ENCODE measurements at regions not wholly inside any gene's neighbourhood (a gene's known extent, or its start where the extent isn't known, plus 50 kb on each side); places are given as distances from the start of the nearest gene placed in this dataset.
"Not testable (repeated sequence)": the region's sequence is repeated elsewhere in the genome, so short reads cannot be mapped to it uniquely, and the experiment has no call there.

DNA sequence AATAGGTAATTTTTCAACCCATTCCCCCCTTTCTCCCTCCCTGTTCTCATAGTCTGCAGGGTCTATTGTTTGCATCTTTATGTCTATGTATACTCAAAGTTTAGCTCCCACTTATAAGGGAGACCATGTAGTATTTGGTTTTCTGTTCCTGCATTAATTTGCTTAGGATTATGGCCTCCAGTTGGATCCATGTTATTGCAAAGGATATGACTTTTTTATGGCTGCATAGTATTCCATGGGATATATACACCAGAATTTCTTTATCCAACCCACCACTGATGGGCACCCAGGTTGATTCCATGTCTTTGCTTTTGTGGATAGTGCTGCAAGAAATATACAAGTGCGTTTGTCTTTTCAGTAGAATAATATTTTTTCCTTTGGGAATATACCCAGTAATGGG lies 761.6 kb upstream of the GRAMD2B start:
- no peak for DNase-seq (ENCODE audit: low read depth)
- H3K4me3 ChIP-seq (replicated peaks; ENCODE audit: low read depth, low read length) = no peak overlapping the region
- TF ChIP-seq, protein P1, sequence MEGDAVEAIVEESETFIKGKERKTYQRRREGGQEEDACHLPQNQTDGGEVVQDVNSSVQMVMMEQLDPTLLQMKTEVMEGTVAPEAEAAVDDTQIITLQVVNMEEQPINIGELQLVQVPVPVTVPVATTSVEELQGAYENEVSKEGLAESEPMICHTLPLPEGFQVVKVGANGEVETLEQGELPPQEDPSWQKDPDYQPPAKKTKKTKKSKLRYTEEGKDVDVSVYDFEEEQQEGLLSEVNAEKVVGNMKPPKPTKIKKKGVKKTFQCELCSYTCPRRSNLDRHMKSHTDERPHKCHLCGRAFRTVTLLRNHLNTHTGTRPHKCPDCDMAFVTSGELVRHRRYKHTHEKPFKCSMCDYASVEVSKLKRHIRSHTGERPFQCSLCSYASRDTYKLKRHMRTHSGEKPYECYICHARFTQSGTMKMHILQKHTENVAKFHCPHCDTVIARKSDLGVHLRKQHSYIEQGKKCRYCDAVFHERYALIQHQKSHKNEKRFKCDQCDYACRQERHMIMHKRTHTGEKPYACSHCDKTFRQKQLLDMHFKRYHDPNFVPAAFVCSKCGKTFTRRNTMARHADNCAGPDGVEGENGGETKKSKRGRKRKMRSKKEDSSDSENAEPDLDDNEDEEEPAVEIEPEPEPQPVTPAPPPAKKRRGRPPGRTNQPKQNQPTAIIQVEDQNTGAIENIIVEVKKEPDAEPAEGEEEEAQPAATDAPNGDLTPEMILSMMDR (IDR thresholded peaks at IDR 0.05; ENCODE audit: low read length, missing control alignments) = no peak

DNA sequence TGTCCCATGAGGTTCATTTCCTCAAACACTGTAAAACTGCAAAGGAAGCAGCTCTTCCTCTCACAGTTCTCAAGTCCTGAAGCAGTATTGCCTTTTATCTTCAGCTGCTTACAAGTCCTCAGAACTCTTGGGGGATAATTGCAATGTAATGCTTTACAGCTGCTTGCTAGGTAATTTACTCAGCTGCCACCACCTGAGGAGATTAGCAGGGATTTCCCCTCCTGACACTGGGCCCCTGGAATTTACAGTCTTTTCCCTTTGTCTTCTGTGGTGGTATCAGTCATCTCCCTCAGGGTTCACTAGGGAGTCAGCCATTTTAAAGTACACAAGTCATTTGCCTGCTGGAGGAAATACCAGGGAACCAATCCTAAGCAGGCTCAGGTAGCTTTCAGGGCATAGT lies 754.3 kb upstream of the GRAMD2B start:
- TF ChIP-seq, protein P1 (IDR thresholded peaks at IDR 0.05; ENCODE audit: low read length, missing control alignments) = no peak
- DNase-seq (ENCODE audit: low read depth) = no peak
- no peak overlapping the region for H3K4me3 ChIP-seq (replicated peaks; ENCODE audit: low read depth, low read length)

DNA sequence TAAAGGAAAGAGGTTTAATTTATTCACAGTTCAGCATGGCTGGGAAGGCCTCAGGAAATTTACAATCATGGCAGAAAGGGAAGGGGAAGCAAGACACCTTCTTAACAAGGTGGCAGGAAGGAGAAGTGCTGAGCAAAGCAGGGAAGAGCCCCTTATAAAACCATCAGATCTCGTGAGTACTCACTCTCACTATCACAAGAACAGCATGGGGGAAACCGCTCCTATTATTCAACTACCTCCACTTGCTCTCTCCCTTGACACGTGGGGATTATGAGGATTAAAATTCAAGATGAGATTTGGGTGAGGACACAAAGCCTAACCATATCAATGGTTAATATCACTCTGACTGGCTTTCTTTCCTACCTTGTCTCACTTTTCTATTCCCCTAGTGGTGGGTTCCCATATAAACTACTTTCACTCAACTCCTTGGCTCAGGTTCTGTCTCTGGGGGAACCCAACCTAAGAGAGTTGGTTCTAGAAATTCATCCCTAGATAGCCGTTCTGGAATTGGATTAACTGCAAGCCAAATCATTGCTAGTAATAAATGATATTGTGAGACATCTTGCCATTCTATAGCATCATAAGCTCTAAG lies 749.8 kb upstream of the GRAMD2B start:
- TF ChIP-seq, protein P1 (IDR thresholded peaks at IDR 0.05; ENCODE audit: low read length, missing control alignments) = no peak
- no peak for DNase-seq (ENCODE audit: low read depth)
- H3K4me3 ChIP-seq (replicated peaks; ENCODE audit: low read depth, low read length) = no peak overlapping the region

DNA sequence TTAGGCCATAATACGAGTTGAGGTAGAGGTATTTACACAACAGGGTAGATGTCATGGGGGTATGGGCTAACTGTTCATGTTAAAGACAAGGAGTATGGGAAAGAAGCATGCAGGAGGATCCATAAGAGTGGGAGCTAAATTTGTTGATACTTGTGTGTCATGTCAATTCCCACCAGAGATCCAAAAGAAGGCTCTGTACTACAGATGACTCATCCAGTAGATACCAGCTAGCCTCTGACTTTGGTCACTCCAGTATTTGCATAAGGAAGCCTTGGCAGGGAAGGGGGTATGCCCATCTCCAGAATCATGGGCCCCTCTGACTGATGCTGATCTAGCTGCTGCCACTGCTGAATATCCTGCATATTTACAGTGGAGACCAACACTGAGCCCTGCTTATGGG lies 743.7 kb upstream of the GRAMD2B start:
- no peak for DNase-seq (ENCODE audit: low read depth)
- TF ChIP-seq, protein P1 (IDR thresholded peaks at IDR 0.05; ENCODE audit: low read length, missing control alignments) = no peak

DNA sequence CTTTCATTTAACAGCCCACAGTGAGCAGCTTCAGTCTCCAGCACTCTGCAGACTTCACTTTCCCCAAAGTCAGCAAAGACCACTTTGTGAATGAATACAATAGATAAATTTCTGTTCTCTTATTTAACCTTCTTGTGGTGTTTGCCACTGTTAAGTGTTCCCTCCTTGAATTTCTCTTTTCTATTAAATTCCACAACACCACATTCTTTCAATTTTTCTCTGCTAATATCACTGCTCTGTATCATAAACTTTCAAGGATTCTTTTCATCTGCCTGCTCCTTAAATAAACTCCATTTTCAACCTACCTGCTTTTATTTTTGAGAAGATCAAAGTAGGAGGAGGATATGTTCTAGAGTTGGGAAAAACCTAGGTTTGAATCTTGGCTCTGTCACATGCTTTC lies 739.5 kb upstream of the GRAMD2B start:
- no peak for DNase-seq (ENCODE audit: low read depth)
- TF ChIP-seq, protein P1 (IDR thresholded peaks at IDR 0.05; ENCODE audit: low read length, missing control alignments) = no peak
- H3K4me3 ChIP-seq (replicated peaks; ENCODE audit: low read depth, low read length) = no peak overlapping the region

More for the DNA sequence above, 743.7 kb upstream of the GRAMD2B start:
- no peak overlapping the region for H3K4me3 ChIP-seq (replicated peaks; ENCODE audit: low read depth, low read length)

DNA sequence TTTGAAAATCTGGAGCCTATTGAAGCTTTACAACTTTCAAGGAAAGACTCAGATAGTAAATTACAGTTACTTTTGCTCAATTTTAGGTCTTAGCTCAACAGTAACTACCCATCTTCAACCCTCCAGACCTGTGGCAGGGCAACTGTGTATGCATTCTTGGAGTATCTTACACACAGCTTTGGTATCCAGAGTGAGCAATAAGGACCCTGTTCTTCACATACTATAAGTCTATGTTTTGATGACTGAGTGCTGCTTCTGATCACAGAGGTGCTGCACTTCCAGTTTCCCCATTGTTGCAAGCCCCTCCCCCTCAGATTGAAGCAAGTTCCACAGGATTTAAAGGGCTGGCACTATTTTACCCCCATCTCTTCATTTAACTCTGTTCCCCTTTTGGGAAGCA lies 737.4 kb upstream of the GRAMD2B start:
- no peak for DNase-seq (ENCODE audit: low read depth)

DNA sequence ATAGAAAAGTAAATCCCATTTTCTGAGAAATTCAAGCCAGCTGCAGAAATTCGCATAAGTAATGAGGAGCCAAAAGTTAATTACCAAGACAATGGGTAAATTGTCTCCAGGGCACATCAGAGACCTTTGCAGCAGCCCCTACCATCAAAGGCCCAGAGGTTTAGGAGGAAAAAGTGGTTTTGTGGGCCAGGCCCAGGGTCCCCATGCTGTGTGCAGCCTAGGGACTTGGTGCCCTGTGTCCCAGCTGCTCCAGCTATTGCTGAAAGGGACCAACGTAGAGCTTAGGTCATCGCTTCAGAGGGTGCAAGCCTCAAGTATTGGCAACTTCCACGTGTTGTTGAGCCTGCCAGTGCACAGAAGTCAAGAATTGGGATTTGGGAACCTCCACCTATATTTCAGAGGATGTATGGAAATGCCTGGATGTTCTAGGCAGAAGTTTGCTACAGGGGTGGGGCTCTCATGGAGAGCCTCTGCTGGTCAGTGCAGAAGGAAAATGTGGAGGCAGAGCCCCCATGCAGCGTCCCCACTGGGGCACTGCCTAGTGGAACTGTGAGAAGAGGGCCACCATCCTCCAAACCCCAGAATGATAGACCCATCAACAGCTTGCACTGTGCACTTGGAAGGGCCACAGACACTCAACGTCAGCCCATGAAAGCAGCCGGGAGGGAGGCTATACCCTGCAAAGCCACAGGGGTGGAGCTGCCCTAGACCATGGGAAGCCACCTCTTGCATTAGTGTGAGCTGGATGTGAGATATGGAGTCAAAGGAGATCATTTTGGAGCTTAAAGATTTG lies 731.3 kb upstream of the GRAMD2B start:
- DNase-seq (ENCODE audit: low read depth); H3K4me3 ChIP-seq (replicated peaks; ENCODE audit: low read depth, low read length): not testable (repeated sequence)

More for the DNA sequence above, 737.4 kb upstream of the GRAMD2B start:
- TF ChIP-seq, protein P1 (IDR thresholded peaks at IDR 0.05; ENCODE audit: low read length, missing control alignments) = no peak
- H3K4me3 ChIP-seq (replicated peaks; ENCODE audit: low read depth, low read length) = no peak overlapping the region
